ENCODE measurements at regions not wholly inside any gene's neighbourhood (a gene's known extent, or its start where the extent isn't known, plus 50 kb on each side); places are given as distances from the start of the nearest gene placed in this dataset.

GRCh38 chr5:8290721-8291120 is 421.8 kb downstream of the MTRR start:
- DNase-seq (no peak), ATAC-seq (no peak)
- intact Hi-C loops (cut with micrococcal nuclease): no loop called here

GRCh38 chr5:8291641-8292040 is 422.7 kb downstream of the MTRR start:
- no peak for ATAC-seq
- intact Hi-C loops (cut with micrococcal nuclease): no loop called here
- no peak for DNase-seq

- ATAC-seq (no peak), DNase-seq (no peak)
- intact Hi-C loops (cut with micrococcal nuclease): no loop called here
Measured at GRCh38 chr5:8295141-8295540, 426.2 kb downstream of the MTRR start.

GRCh38 chr5:8299716-8300115 is 430.8 kb downstream of the MTRR start:
- intact Hi-C loops (cut with micrococcal nuclease): no loop called here
- ATAC-seq: no peak

GRCh38 chr5:8304341-8304740 is 435.4 kb downstream of the MTRR start:
- ATAC-seq: no peak
- intact Hi-C loops (cut with micrococcal nuclease): no loop called here
- no peak for DNase-seq

More at GRCh38 chr5:8299716-8300115, 430.8 kb downstream of the MTRR start:
- DNase-seq: no peak

DNA sequence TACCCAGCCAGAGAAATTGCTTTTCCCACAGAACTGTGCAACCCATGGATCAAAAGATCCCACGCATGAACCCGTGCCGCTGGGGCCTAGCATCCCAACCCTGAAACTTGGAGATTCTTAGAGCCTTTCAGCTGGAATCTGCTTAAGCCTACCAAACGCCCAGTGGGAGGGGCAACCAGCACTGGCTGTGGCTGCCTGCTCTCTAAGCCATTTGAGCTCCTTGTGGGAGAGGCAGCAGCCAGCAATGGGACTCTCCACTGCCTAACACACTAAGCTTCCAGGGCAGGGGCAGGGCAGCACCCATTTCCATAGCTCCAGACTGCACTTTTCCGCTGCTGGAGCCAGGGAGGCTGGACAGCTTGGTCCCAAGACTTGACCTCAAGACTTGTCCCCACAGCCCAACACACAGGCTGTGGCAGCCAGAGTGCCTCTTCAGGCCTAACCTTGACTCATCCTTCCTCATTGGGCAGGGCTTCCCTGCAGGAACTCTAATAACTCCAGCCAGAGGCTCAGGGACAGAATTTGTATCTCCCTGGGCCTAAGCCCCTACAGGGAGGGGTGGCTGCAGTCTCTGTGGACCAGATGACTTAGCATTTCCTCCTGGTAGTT is 437.4 kb downstream of the MTRR start:
- no peak for ATAC-seq
- no peak for DNase-seq
- intact Hi-C loops (cut with micrococcal nuclease): no loop called here

GRCh38 chr5:8314965-8315364 is 446.0 kb downstream of the MTRR start:
- no peak for DNase-seq
- intact Hi-C loops (cut with micrococcal nuclease): no loop called here
- no peak for ATAC-seq

GRCh38 chr5:8316608-8317280 is 447.8 kb downstream of the MTRR start:
- DNase-seq: no peak
- ATAC-seq: no peak
- intact Hi-C loops (cut with micrococcal nuclease): no loop called here

- intact Hi-C loops (cut with micrococcal nuclease): no loop called here
- DNase-seq: no peak
- ATAC-seq: no peak
Measured at GRCh38 chr5:8317335-8317734, 448.4 kb downstream of the MTRR start.

DNA sequence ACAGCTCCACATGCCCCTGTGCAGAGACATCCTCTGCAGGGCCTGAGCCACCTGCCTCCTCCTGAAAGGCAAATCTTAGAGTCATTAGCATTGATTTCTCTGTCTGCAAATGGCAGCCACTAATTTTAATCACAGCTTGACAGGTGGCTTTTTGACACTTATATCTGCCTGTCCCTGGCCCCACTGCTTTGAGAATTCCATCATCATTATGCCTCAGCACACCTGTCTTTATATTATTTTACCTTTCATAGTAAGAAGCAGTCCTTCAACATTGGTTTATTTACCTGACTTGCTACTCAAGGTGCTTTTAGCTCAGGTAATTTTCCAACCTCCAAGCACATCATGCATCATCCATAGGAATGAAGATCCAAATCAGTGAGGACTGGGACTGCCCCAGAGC is 451.3 kb downstream of the MTRR start:
- DNase-seq (no peak), ATAC-seq (no peak)
- intact Hi-C loops (cut with micrococcal nuclease): no loop called here

DNA sequence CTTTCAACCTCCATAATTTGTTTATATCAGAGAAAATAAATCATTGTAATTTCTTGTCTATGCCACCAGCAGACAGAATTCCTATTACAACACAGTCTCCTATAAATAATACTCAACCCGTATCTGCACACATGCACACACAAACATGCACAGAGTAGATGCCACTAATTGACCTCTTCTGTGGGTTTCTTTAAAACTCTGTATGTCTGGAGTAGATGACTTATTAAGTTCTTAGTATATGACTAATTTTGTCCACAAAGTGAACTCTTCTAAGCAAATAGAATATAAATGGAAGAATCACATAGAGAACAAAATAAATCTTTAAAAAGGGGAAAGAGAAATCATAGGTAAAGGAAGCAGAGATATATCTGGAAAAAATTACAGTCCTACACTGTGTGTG is 452.3 kb downstream of the MTRR start:
- ATAC-seq: no peak
- intact Hi-C loops (cut with micrococcal nuclease): no loop called here
- DNase-seq: no peak

- ATAC-seq: no peak
- no peak for DNase-seq
- intact Hi-C loops (cut with micrococcal nuclease): no loop called here
Measured at GRCh38 chr5:8322484-8322883, 453.5 kb downstream of the MTRR start.

DNA sequence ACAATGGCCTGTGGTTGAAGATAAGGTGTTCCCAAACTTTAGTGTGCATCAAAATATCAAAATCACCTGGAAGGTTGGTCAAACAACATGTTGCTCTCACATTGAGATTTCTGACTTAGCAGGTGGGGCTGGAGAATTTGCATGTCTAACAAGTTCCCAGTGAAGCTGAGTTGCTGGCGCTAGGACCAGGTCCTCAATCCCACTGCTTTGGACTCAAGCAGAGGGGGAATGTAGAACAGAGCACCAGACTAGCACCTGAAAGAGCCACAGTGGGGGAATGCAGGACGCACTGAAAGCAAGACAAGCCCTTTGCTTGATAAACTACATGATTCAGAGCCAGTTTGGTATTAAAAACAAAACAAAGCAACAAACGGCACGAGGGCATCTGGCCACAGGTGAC is 458.1 kb downstream of the MTRR start:
- intact Hi-C loops (cut with micrococcal nuclease): no loop called here
- DNase-seq: no peak
- no peak for ATAC-seq

DNA sequence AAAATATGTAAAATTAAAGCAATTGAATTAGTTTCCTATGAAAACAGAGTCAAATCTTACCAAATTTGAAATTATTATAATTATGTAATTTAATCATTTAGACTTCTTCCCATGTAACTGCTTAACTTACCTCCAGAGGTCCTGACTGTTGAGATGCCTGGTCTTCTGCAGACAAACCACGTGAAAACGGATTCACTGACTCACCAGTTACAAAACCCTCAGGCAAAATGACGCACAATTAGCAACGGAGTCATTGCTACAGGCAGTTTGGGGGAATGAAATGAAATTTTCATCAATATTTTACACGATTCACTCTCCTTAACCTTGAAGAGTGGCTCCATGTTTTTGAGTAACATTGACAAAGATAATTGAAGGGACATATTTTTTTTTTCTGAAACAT is 460.8 kb downstream of the MTRR start:
- intact Hi-C loops (cut with micrococcal nuclease): no loop called here
- ATAC-seq (no peak), DNase-seq (no peak)

GRCh38 chr5:8332666-8333445 is 463.9 kb downstream of the MTRR start:
- no peak for DNase-seq

DNA sequence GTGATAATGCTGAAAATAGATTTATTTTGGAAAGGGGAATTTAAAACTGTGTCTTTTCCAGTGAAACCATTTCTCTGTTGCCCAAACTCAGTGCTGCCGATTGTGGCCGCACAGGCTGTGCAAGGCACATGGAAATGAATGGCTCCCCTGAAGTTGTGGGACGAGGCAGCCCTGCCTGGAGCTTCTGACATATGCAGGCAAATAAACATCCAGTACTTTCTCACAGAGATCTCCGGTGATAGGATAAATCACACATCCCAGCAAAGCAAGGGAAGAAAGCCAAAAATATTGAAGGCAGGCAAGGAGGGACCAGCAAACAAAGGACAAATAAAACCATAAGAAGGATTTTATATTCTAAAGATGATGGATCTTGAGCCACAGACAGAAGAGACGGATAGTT is 464.5 kb downstream of the MTRR start:
- intact Hi-C loops (cut with micrococcal nuclease): no loop called here
- DNase-seq: no peak
- ATAC-seq: no peak

More at GRCh38 chr5:8332666-8333445, 463.9 kb downstream of the MTRR start:
- ATAC-seq: no peak
- intact Hi-C loops (cut with micrococcal nuclease): no loop called here

DNA sequence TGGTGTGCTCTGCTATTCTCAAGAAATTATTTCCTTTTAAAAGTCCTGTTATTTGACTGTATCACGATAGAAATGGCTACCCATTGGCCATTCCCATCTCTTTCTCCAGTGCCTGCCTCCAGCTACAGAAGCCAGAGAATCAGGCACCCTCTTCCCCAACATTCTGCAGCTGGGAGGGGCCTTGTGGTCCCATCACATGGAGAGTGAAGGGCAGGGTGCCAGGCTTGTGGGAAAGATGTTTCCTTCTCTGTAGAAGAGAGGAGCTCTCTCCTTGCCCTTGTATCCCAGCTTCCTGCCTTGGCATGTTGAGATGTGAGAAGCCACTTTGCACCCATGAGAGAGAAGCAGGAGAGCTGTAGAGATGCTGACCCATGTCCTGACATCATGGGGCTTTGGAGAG is 465.0 kb downstream of the MTRR start:
- DNase-seq (no peak), ATAC-seq (no peak)
- intact Hi-C loops (cut with micrococcal nuclease): no loop called here

- intact Hi-C loops (cut with micrococcal nuclease): no loop called here
- ATAC-seq: no peak
- no peak for DNase-seq
Measured at GRCh38 chr5:8340261-8340660, 471.3 kb downstream of the MTRR start.

DNA sequence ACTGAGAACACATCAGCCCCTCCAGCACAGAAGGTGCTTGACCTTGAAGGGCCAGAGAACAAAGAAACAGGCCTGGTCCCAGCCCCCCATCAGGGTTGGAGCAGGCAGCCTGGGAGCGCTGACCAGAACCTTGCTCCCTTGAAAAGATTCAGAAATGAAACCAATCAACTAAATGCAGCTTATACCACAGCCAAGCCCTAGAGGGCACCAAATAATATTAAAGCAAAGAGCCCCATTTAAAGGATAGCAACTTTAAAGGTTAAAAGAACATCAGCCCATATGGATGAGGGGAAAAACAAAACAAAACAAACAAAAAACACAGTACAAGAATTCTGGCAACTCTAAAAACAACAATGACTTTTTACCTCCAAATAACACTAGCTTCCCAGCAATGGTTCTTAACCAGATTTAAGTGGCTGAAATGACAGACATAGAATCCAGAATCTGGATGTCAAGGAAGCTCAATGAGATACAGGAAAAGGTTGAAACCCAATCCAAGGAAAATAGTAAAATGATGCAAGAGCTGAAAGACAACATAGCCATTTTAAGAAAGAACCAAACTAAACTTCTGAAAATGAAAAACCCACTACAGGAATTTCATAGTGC is 471.9 kb downstream of the MTRR start:
- DNase-seq (no peak), ATAC-seq (no peak)
- intact Hi-C loops (cut with micrococcal nuclease): no loop called here

GRCh38 chr5:8341406-8341805 is 472.5 kb downstream of the MTRR start:
- DNase-seq: no peak
- no peak for ATAC-seq
- intact Hi-C loops (cut with micrococcal nuclease): no loop called here

Data from left ventricle myocardium superior (tissue), 1 donor.